ENCODE measurements at regions not wholly inside any gene's neighbourhood (a gene's known extent, or its start where the extent isn't known, plus 50 kb on each side); places are given as distances from the start of the nearest gene placed in this dataset.

- no peak for DNase-seq
- Histone ChIP-seq H3K27me3 (replicated peaks in 1 of 7) (peaks cover 0 to 22% (median 0%) of the 10 kb centered on the region in 7 donors), H3K36me3 (no peaks in the 10 kb centered on the region), H3K4me1 (no peaks in the 10 kb centered on the region), H3K27ac (no peak overlapping the region), H3K4me3 (no peak overlapping the region), H3K9me3 (no peaks in the 10 kb centered on the region)
- WGBS, 5 donors, result 71 to 77% (median 74%) methylated on average over 7 to 13 of the region's 13 CpGs
- intact Hi-C loops (cut with DNase I; ENCODE audit: low total_unique reads), result no loop called here
- TF ChIP-seq POLR2AphosphoS5 (IDR thresholded peaks at IDR 0.05) (no peak), CTCF (IDR thresholded peaks at IDR 0.05 in 8 of 11, conservative IDR thresholded peaks at IDR 0.05 in 3 of 11) (no peak), POLR2A (IDR thresholded peaks at IDR 0.05) (no peak)
Measured at GRCh38 chr2:104745846-104746245, 108.1 kb upstream of the POU3F3 start.

GRCh38 chr2:104746299-104746698, 107.6 kb upstream of the POU3F3 start:
- Histone ChIP-seq H3K27me3 (replicated peaks in 1 of 7) (peaks cover 0 to 22% (median 0%) of the 10 kb centered on the region in 7 donors), H3K4me3 (no peak overlapping the region), H3K9me3 (no peaks in the 10 kb centered on the region), H3K27ac (no peak overlapping the region), H3K4me1 (no peaks in the 10 kb centered on the region), H3K36me3 (no peaks in the 10 kb centered on the region)
- no peak for DNase-seq
- no peak for TF ChIP-seq POLR2AphosphoS5 (IDR thresholded peaks at IDR 0.05)
- no peak for TF ChIP-seq CTCF (IDR thresholded peaks at IDR 0.05 in 8 of 11, conservative IDR thresholded peaks at IDR 0.05 in 3 of 11)
- no peak for TF ChIP-seq POLR2A (IDR thresholded peaks at IDR 0.05)
- 74 to 86% (median 82%) methylated on average over 8 of the region's 8 CpGs for WGBS, 5 donors
- intact Hi-C loops (cut with DNase I; ENCODE audit: low total_unique reads), result no loop called here

GRCh38 chr2:104746858-104747257, 107.1 kb upstream of the POU3F3 start:
- Histone ChIP-seq H3K27me3 (replicated peaks in 1 of 7) (peaks cover 0 to 19% (median 0%) of the 10 kb centered on the region in 7 donors), H3K4me1 (no peaks in the 10 kb centered on the region), H3K9me3 (no peaks in the 10 kb centered on the region), H3K4me3 (no peak overlapping the region), H3K27ac (no peak overlapping the region), H3K36me3 (no peaks in the 10 kb centered on the region)
- no peak for DNase-seq
- intact Hi-C loops (cut with DNase I; ENCODE audit: low total_unique reads), result no loop called here
- TF ChIP-seq POLR2A (IDR thresholded peaks at IDR 0.05) (no peak), POLR2AphosphoS5 (IDR thresholded peaks at IDR 0.05) (no peak), CTCF (IDR thresholded peaks at IDR 0.05 in 8 of 11, conservative IDR thresholded peaks at IDR 0.05 in 3 of 11) (no peak)
- WGBS, 5 donors, result 76 to 84% (median 81%) methylated on average over 24 of the region's 24 CpGs

- Histone ChIP-seq H3K27me3 (replicated peaks in 1 of 7) (peaks cover 0 to 22% (median 0%) of the 10 kb centered on the region in 7 donors), H3K4me3 (no peak overlapping the region), H3K4me1 (no peaks in the 10 kb centered on the region), H3K9me3 (no peaks in the 10 kb centered on the region), H3K27ac (no peak overlapping the region), H3K36me3 (no peaks in the 10 kb centered on the region)
- intact Hi-C loops (cut with DNase I; ENCODE audit: low total_unique reads), result no loop called here
- no peak for DNase-seq
- WGBS, 5 donors, result 53 to 73% (median 58%) methylated on average over 6 of the region's 6 CpGs
- TF ChIP-seq POLR2AphosphoS5 (IDR thresholded peaks at IDR 0.05) (no peak), CTCF (IDR thresholded peaks at IDR 0.05 in 8 of 11, conservative IDR thresholded peaks at IDR 0.05 in 3 of 11) (no peak)
Measured at GRCh38 chr2:104749856-104750460, 104.0 kb upstream of the POU3F3 start.

Data from spleen (tissue), 11 donors.